Epithelial cell of proximal tubule (primary cell): ENCODE measurements at regions not wholly inside any gene's neighbourhood (a gene's known extent, or its start where the extent isn't known, plus 50 kb on each side); places are given as distances from the start of the nearest gene placed in this dataset.

Source experiments
- DNase-seq: peaks from one replicate; pipeline ENCODE4 v3.0.0-alpha.2; 2011; ENCODE audit warnings: low read depth
- H3K4me3 ChIP-seq: 2 replicates; pipeline ENCODE4 v1.5.1; 2011; ENCODE audit warnings: low read depth, mild to moderate bottlenecking, low read length
- TF ChIP-seq, protein P1 (sequence below): conservative IDR thresholded peaks from 2 replicates; pipeline ENCODE4 v1.5.1; 2012; ENCODE audit warnings: low read depth, mild to moderate bottlenecking, low read length

DNA sequence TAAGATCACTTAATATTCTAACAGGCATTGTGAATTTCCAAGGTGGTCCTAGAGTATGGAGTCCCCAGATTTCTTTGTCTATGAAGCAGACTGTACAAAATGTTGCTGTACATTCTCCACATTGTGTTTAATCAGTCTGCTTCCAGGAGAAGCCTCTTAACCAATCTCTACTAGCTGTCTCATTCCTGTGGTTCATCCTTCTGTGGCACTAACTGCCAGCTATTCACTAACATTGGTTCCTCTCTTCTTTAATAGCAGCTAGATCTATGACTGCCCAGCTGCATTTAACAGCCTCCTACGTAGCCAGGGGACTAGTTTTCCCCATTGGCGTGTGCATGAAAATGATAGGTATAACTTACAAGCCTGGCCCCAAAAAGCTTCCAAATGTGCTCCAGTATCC, 395.4 kb downstream of the SAMD5 start:
- TF ChIP-seq, protein P1, sequence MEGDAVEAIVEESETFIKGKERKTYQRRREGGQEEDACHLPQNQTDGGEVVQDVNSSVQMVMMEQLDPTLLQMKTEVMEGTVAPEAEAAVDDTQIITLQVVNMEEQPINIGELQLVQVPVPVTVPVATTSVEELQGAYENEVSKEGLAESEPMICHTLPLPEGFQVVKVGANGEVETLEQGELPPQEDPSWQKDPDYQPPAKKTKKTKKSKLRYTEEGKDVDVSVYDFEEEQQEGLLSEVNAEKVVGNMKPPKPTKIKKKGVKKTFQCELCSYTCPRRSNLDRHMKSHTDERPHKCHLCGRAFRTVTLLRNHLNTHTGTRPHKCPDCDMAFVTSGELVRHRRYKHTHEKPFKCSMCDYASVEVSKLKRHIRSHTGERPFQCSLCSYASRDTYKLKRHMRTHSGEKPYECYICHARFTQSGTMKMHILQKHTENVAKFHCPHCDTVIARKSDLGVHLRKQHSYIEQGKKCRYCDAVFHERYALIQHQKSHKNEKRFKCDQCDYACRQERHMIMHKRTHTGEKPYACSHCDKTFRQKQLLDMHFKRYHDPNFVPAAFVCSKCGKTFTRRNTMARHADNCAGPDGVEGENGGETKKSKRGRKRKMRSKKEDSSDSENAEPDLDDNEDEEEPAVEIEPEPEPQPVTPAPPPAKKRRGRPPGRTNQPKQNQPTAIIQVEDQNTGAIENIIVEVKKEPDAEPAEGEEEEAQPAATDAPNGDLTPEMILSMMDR: no peak
- H3K4me3 ChIP-seq: no peak overlapping the region
- no peak for DNase-seq

GRCh38 chr6:147904416-147904815, 395.9 kb downstream of the SAMD5 start:
- TF ChIP-seq, protein P1: no peak
- no peak for DNase-seq

DNA sequence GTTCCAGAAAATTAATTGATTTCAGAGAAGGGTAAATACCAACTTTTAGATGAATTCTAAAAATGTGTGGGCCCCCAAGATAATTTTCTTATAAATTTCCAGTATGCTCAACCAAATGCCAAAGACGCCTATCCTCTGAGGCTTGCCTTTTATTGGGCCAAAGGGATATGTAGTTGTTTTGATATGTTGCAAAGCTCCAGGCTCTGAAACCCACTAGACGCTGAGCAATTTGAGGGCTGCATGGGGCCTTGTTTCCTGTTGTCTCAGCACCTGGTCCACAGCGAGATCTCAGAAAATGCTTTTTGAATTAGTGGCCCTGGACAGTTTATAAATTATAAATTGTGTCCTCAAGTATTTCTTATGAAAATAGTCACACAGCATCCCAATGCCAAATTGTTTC, 397.2 kb downstream of the SAMD5 start:
- no peak overlapping the region for H3K4me3 ChIP-seq
- TF ChIP-seq, protein P1: no peak
- DNase-seq: no peak

More at GRCh38 chr6:147904416-147904815, 395.9 kb downstream of the SAMD5 start:
- no peak overlapping the region for H3K4me3 ChIP-seq

DNA sequence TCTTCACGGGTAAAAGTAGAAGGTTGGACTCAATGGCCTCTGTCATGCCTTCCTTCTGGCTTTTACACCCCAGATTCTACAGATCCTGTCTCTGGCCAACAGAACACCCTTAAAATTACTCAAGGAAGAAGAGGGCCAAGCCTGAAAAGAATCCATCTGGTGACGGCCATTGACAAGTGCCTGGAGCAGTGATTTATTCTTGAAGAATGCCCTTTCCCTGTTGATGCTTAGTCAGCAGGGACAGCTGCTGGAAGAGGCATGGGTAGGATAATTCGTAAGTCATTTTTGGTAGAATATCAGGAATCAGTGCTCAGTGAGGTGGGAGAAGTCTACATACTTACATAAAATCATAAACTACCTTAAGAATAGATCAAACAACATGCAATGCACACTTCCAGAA, 397.9 kb downstream of the SAMD5 start:
- no peak for DNase-seq
- TF ChIP-seq, protein P1: no peak
- no peak overlapping the region for H3K4me3 ChIP-seq

GRCh38 chr6:147909640-147910039, 401.1 kb downstream of the SAMD5 start:
- TF ChIP-seq, protein P1: no peak
- H3K4me3 ChIP-seq: no peak overlapping the region
- DNase-seq: no peak

DNA sequence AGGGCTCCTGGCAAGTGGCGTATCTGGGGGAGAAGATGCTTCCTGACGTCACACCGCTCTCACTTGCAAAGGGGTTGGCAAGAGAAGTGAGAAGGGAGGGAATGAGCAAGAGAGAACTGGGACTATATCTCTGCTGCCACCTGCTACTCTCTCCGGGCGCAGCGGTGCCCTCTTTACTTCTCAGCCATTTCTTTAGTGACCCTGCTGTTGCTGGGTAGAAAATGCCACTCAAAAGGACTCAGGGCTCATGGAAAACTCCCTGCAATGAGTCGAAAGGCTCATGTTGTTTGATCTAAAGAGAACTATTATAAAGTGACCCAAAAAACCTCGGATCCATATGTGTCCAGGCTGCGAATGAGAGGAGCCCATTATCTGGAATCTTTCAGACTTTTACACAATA, 401.8 kb downstream of the SAMD5 start:
- TF ChIP-seq, protein P1: no peak
- no peak overlapping the region for H3K4me3 ChIP-seq
- no peak for DNase-seq

- H3K4me3 ChIP-seq: no peak overlapping the region
- TF ChIP-seq, protein P1: no peak
- no peak for DNase-seq
Observed at GRCh38 chr6:147911057-147911456, 402.6 kb downstream of the SAMD5 start.
